H1 (cell line): ENCODE measurements at regions not wholly inside any gene's neighbourhood (a gene's known extent, or its start where the extent isn't known, plus 50 kb on each side); places are given as distances from the start of the nearest gene placed in this dataset.

Source experiments
- CHD7 ChIP-seq: fragments of 300-600 bp; sonication (generic); IDR thresholded peaks from 2 replicates; pipeline ENCODE4 v1.7.1; 2012; ENCODE audit warnings: low read length, moderate library complexity, mild to moderate bottlenecking, inconsistent platforms; ENCODE audit not compliant: insufficient replicate concordance
- HDAC2 ChIP-seq, 2 experiments: fragments of 300-600 bp in 1 of 2; sonication (generic) in 1 of 2; IDR thresholded peaks; 2 replicates each; pipeline ENCODE4 v1.6.1; 2011 to 2012; ENCODE audit warnings: low read depth in 2 of 2, low read length in 2 of 2, mild to moderate bottlenecking in 2 of 2, moderate library complexity in 2 of 2, borderline replicate concordance in 1 of 2, inconsistent platforms in 1 of 2
- JUND ChIP-seq: IDR thresholded peaks from 2 replicates; pipeline ENCODE4 v1.6.1; 2011; ENCODE audit warnings: mild to moderate bottlenecking, improper control_type of control experiment, low read length
- KDM1A ChIP-seq: fragments of 200-600, 300-600 bp; sonication (generic); IDR thresholded peaks from 2 replicates; pipeline ENCODE4 v1.7.1; 2016; ENCODE audit warnings: mild to moderate bottlenecking, low read length, borderline replicate concordance
- POU5F1 ChIP-seq: IDR thresholded peaks from 2 replicates; pipeline ENCODE4 v1.6.1; 2011; ENCODE audit warnings: low read depth, mild to moderate bottlenecking, low read length, moderate library complexity
- RAD21 ChIP-seq, 2 experiments: IDR thresholded peaks in 1 of 2; conservative IDR thresholded peaks in 1 of 2; 2 replicates each; pipeline ENCODE4 v1.6.1; 2011; ENCODE audit warnings: low read depth in 2 of 2, low read length in 2 of 2, improper control_type of control experiment in 1 of 2, inconsistent platforms in 1 of 2, mild to moderate bottlenecking in 1 of 2, moderate library complexity in 1 of 2
- TAF1 ChIP-seq: IDR thresholded peaks from 2 replicates; pipeline ENCODE4 v1.6.1; 2011; ENCODE audit warnings: mild to moderate bottlenecking, low read depth, low read length
- USF2 ChIP-seq: IDR thresholded peaks from 2 replicates; pipeline ENCODE4 v1.6.1; 2011; ENCODE audit warnings: low read length, improper control_type of control experiment

DNA sequence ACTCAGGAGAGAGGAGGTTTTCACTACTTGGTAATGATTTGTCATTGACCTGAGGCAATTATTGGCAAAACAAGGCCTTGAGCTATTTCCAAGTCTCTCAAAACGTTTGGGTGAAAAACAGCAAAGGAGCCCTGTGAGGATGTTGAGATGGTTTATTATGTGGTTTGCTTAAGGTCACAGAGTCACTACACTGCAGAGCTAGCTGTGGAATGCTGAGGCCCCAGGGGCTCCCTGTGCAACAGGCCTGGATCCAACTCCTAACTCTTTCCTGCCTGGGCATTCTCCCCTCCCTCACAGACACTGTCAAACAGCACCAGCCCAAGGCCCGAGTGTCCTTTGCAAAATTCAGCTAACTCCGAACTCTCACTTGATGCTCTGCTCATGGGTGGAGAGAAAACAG, 754.6 kb upstream of the SOX11 start (continued):
- TF ChIP-seq CHD7: no peak
- no peak for TF ChIP-seq KDM1A
- no peak for TF ChIP-seq TAF1
- no peak for TF ChIP-seq RAD21 (IDR thresholded peaks at IDR 0.05 in 1 of 2, conservative IDR thresholded peaks at IDR 0.05 in 1 of 2; ENCODE audit: low read depth in 2 of 2, low read length in 2 of 2)
- TF ChIP-seq JUND: no peak
- TF ChIP-seq HDAC2 (IDR thresholded peaks at IDR 0.05; ENCODE audit: borderline replicate concordance in 1 of 2, low read depth in 2 of 2, low read length in 2 of 2): no peak
- TF ChIP-seq USF2: no peak
- no peak for TF ChIP-seq POU5F1
